ENCODE measurements at regions not wholly inside any gene's neighbourhood (a gene's known extent, or its start where the extent isn't known, plus 50 kb on each side); places are given as distances from the start of the nearest gene placed in this dataset.

DNA sequence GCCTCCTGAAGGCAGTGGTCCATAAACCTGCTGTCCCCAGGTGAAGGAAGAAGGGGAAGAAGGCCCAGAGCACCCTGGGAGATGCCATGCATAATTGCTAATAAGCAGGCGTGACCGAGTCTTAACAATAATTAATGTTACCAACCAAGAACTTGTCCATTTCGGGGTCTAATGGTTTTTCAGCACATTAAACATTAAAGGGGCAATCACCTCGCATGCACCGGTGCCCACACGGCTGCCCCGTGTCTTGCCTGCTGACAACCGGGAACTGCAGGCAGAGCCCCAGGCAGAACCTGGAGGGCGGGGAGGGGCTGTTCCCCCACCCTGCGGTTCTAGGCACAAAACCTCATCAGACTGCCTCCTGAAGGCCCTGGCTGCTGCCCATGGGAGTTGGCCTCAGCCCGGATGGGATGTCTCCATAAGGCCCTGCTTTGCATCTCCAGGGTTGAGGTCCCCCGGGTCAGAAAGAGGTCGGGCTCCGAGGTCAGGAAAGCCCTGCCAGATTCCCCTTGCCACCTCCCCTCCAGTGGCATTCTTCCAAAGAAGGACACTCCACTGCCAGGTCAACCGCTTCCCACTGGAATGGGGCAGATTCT lies 169.0 kb downstream of the BUD13 start:
- Histone ChIP-seq H3K4me1 (no peaks in the 10 kb centered on the region), H3K27me3 (no peaks in the 10 kb centered on the region), H3K9me3 (no peaks in the 10 kb centered on the region), H3K36me3 (no peaks in the 10 kb centered on the region), H3K27ac (no peak overlapping the region), H3K4me3 (no peak overlapping the region)
- 83 to 84% methylated on average over 11 to 15 of the region's 15 CpGs for WGBS, 2 donors
- TF ChIP-seq POLR2A (IDR thresholded peaks at IDR 0.05): no peak
- TF ChIP-seq, protein P1, sequence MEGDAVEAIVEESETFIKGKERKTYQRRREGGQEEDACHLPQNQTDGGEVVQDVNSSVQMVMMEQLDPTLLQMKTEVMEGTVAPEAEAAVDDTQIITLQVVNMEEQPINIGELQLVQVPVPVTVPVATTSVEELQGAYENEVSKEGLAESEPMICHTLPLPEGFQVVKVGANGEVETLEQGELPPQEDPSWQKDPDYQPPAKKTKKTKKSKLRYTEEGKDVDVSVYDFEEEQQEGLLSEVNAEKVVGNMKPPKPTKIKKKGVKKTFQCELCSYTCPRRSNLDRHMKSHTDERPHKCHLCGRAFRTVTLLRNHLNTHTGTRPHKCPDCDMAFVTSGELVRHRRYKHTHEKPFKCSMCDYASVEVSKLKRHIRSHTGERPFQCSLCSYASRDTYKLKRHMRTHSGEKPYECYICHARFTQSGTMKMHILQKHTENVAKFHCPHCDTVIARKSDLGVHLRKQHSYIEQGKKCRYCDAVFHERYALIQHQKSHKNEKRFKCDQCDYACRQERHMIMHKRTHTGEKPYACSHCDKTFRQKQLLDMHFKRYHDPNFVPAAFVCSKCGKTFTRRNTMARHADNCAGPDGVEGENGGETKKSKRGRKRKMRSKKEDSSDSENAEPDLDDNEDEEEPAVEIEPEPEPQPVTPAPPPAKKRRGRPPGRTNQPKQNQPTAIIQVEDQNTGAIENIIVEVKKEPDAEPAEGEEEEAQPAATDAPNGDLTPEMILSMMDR (IDR thresholded peaks at IDR 0.05): no peak
- TF ChIP-seq EP300 (IDR thresholded peaks at IDR 0.05): no peak
- no peak for DNase-seq (ENCODE audit: low spot score in 2 of 2)

DNA sequence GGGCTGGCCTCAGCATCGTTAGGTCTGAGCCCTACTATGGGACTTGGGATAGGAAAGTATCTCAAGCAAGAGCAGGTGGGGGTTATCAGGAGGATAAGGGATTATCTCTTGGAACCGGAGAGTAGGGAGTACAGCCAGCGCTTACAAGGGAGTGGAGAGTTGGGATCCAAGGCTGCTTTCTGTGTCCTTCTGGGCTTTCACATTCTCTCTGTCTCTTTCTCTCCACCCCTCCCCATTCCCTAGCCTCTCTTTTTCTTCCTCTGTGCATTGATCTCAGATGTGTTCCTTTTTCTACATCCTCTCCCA lies 170.2 kb downstream of the BUD13 start:
- no peaks in the 10 kb centered on the region for H3K4me1 ChIP-seq
- H3K36me3 ChIP-seq: no peaks in the 10 kb centered on the region
- no peak for DNase-seq (ENCODE audit: low spot score in 2 of 2)
- WGBS, 2 donors: 76 to 80% methylated on average over 3 of the region's 3 CpGs
- no peaks in the 10 kb centered on the region for H3K27me3 ChIP-seq
- H3K27ac ChIP-seq: no peak overlapping the region
- TF ChIP-seq, protein P1 (IDR thresholded peaks at IDR 0.05): no peak
- TF ChIP-seq EP300 (IDR thresholded peaks at IDR 0.05): no peak
- no peak for TF ChIP-seq POLR2A (IDR thresholded peaks at IDR 0.05)
- H3K9me3 ChIP-seq: no peaks in the 10 kb centered on the region
- H3K4me3 ChIP-seq: no peak overlapping the region

DNA sequence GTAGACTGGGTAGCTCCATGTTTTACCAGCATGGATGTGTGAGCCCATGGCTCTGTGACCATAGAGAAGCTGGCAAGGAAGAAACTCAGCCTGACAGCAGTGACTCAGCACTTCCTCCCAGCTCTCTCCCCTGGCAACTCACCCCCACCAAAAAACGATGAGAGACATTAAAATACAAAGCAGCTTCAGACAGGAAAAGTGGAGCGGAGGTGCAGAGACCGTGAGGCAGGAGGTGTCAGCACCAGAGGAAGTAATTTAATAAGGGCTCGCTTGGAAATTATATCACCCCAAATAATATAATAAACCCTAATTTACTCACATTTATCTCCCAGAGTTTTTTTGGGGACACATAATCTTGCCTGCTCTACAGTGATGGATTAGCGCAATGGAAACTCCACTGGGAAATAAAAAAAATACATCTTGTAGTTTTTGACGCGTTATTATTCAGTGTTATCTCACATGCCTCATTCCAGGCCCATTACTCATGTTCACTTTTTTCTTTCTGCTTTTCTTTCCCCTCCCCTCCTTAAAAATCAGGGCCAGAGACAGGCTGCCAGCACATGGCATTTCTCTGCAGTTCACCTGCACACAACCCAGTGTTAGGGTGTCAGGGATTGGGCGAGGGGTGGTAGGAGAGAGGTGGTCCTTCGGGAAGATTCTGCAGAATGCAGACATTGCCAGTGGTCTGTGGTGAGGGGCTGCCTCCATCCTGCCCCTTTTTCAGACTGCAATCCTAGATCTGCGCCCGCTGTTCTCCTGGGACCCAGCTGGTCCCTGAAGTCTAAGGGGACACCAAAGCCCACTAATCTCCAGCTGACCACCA lies 170.8 kb downstream of the BUD13 start:
- no peaks in the 10 kb centered on the region for H3K9me3 ChIP-seq
- DNase-seq (ENCODE audit: low spot score in 2 of 2): no peak
- H3K27me3 ChIP-seq: no peaks in the 10 kb centered on the region
- no peaks in the 10 kb centered on the region for H3K36me3 ChIP-seq
- 68 to 70% methylated on average over 11 of the region's 11 CpGs for WGBS, 2 donors
- H3K4me3 ChIP-seq: no peak overlapping the region
- H3K4me1 ChIP-seq: no peaks in the 10 kb centered on the region
- no peak overlapping the region for H3K27ac ChIP-seq
- TF ChIP-seq POLR2A (IDR thresholded peaks at IDR 0.05) (no peak), EP300 (IDR thresholded peaks at IDR 0.05) (no peak)
- TF ChIP-seq, protein P1 (IDR thresholded peaks at IDR 0.05): no peak

DNA sequence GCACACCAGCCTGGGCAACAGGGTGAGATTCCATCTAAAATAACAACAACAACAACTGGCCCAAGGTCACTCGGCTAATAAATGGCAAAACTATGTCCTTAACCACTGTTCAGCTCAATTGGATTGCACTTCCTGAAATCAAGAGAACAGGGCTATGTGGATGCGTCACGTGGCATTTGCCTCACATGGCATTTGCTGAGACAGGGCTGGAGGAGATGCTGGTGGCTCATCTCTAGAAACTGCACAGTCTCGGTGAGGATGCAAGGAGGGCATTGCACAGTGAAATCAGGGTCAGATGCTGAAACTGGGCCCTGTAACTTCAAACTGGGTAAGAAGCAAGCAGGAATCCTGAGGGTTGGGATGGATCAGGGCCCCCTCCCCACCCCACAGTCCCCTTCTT lies 171.9 kb downstream of the BUD13 start:
- WGBS, 2 donors: 77 to 85% methylated on average over 4 of the region's 4 CpGs
- no peak for DNase-seq (ENCODE audit: low spot score in 2 of 2)
- H3K27me3 ChIP-seq: no peaks in the 10 kb centered on the region
- H3K9me3 ChIP-seq: no peaks in the 10 kb centered on the region
- TF ChIP-seq, protein P1 (IDR thresholded peaks at IDR 0.05): no peak
- TF ChIP-seq POLR2A (IDR thresholded peaks at IDR 0.05) (no peak), EP300 (IDR thresholded peaks at IDR 0.05) (no peak)
- no peak overlapping the region for H3K4me3 ChIP-seq
- no peaks in the 10 kb centered on the region for H3K4me1 ChIP-seq
- no peak overlapping the region for H3K27ac ChIP-seq
- no peaks in the 10 kb centered on the region for H3K36me3 ChIP-seq

DNA sequence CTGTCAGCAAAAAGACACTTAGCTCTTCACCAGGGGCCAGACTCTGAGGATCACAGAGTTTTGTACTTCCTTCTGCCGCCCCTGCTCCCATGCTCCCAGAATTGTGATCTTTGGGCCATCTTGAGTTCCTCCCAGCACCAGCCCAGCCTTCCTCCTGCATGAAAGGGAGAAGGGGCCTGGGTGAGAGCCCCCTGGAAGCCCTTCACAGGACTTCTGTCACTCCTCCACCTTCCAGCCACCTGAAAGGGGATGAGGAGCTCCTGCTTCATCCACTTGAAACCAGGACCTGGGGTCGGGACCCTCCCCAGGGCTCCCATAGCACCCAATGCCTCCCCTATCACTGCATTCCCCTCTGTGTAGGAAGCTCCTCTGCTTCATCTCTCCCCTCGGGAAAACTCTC lies 174.2 kb downstream of the BUD13 start:
- Histone ChIP-seq H3K27ac (no peak overlapping the region), H3K9me3 (no peaks in the 10 kb centered on the region), H3K4me1 (no peaks in the 10 kb centered on the region), H3K36me3 (no peaks in the 10 kb centered on the region), H3K4me3 (no peak overlapping the region), H3K27me3 (no peaks in the 10 kb centered on the region)
- WGBS, 2 donors: 69 to 70% methylated on average over 3 of the region's 3 CpGs
- DNase-seq (ENCODE audit: low spot score in 2 of 2): no peak
- no peak for TF ChIP-seq POLR2A (IDR thresholded peaks at IDR 0.05)
- TF ChIP-seq, protein P1 (IDR thresholded peaks at IDR 0.05): no peak
- no peak for TF ChIP-seq EP300 (IDR thresholded peaks at IDR 0.05)
